ENCODE measurements at regions not wholly inside any gene's neighbourhood (a gene's known extent, or its start where the extent isn't known, plus 50 kb on each side); places are given as distances from the start of the nearest gene placed in this dataset.

DNA sequence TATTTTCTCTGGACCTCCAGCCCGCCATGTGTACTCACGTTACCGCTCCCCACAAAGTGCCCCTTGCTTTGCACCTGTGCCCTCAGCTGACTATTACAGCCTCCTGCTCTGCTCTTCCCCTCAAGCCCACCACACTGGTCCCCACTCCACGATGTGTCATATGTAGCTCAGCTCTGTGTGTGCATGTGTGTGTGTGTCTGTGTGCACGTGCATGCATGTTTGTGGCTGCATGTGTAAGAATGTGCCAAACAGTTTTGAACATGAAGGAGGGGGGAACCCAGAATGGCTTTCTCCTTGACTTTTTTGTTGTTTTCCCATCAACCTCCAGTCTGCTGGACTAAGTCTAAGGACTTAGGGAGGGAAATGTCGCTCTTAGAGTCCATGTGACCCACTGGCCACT lies 54.8 kb upstream of the BTRC start:
- H3K4me3 ChIP-seq (ENCODE audit: low read length) = no peak overlapping the region
- no peak overlapping the region for H3K9ac ChIP-seq (ENCODE audit: low read length)
- no peak overlapping the region for H3K4me2 ChIP-seq (ENCODE audit: low read depth, low read length)
- H3K27ac ChIP-seq (ENCODE audit: low read length) = no peak overlapping the region
- DNase-seq = no peak
- no peaks in the 10 kb centered on the region for H3F3A ChIP-seq (ENCODE audit: insufficient read depth, low read length)
- no peaks in the 10 kb centered on the region for H3K4me1 ChIP-seq (ENCODE audit: low read length)
- no peak overlapping the region for H2AFZ ChIP-seq (ENCODE audit: low read length)
- no peaks in the 10 kb centered on the region for H3K79me2 ChIP-seq (ENCODE audit: low read length)
- H4K20me1 ChIP-seq (ENCODE audit: insufficient read depth, low read length) = no peaks in the 10 kb centered on the region
- no peaks in the 10 kb centered on the region for H3K27me3 ChIP-seq (replicated peaks; ENCODE audit: insufficient read depth, low read length)
- no peaks in the 10 kb centered on the region for H3K9me2 ChIP-seq (replicated peaks; ENCODE audit: insufficient read depth, low read length)
- no peaks in the 10 kb centered on the region for H3K9me3 ChIP-seq (replicated peaks; ENCODE audit: insufficient read depth, low read length)
- TF ChIP-seq, protein P1, sequence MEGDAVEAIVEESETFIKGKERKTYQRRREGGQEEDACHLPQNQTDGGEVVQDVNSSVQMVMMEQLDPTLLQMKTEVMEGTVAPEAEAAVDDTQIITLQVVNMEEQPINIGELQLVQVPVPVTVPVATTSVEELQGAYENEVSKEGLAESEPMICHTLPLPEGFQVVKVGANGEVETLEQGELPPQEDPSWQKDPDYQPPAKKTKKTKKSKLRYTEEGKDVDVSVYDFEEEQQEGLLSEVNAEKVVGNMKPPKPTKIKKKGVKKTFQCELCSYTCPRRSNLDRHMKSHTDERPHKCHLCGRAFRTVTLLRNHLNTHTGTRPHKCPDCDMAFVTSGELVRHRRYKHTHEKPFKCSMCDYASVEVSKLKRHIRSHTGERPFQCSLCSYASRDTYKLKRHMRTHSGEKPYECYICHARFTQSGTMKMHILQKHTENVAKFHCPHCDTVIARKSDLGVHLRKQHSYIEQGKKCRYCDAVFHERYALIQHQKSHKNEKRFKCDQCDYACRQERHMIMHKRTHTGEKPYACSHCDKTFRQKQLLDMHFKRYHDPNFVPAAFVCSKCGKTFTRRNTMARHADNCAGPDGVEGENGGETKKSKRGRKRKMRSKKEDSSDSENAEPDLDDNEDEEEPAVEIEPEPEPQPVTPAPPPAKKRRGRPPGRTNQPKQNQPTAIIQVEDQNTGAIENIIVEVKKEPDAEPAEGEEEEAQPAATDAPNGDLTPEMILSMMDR (IDR thresholded peaks at IDR 0.05; ENCODE audit: low read length) = no peak
- TF ChIP-seq EZH2 (optimal IDR thresholded peaks at IDR 0.05; ENCODE audit: low read depth, low read length) = no peak
- TF ChIP-seq EZH2phosphoT487 (IDR thresholded peaks at IDR 0.05; ENCODE audit: low read length) = no peak
- H3K36me3 ChIP-seq (replicated peaks; ENCODE audit: insufficient read depth, low read length) = no peaks in the 10 kb centered on the region

DNA sequence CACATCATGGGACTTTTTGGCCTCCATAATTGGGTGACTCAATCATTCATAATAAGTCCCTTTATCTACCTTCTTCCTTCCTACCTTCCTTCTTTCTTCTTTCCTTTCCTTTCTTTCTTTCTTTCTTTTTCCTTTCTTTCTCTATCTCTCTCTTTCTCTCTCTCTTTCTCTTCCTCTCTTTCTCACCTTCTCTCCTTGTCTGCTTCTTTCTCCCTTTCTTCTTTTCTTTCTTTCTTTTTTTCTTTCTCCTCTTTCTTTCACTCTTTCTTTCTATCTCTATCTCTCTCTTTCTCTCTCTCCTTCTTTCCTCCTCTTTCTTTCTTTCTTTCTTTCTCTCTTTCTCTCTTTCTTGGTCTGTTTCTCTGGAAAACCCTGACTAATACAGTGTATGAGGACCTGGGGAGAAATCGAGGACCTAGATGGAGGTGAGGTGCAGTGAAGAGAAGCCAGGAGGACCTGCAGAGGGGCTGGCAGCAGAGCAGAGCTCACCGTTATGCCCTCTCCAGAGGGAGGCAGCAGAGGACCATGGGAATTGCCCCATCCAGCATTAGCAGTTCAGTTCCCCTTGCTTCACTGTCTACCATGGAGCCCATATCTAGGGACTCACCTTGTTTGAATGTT lies 52.7 kb upstream of the BTRC start:
- DNase-seq = peak; percentile 40

DNA sequence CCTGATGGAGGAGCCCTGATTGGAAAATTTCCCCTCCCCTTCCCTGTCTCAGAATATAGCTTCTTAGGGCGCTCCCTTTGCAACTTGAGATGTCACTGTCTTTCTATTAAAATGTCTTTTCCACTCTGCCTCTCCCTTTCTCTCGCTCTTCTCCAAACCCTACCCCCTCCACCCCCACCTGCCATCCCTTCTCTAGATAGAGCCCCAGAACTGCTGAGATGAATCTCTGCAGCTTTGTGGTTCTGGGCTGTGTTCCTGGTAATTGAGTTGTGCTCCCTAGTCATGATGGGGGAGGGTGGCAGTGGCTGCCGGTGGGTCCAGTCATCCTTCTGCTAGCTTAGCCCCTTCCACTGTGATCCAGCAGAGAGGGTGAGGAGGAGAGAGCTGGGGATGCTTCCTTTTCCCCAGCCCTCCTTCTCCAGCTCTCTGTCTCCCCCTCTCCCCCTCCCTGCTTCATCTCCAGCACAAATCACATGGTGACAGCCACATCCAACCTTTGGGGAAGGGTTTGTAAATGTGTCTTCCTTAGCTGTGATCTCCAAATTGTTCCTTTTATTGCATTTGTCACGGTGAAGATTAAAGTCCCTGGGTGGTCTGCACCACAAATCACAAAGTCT lies 50.8 kb upstream of the BTRC start:
- H3K36me3 ChIP-seq (replicated peaks; ENCODE audit: insufficient read depth, low read length) = no peaks in the 10 kb centered on the region
- no peak for DNase-seq
- no peak overlapping the region for H3K4me3 ChIP-seq (ENCODE audit: low read length)
- H3K27ac ChIP-seq (ENCODE audit: low read length) = no peak overlapping the region
- no peaks in the 10 kb centered on the region for H3K4me1 ChIP-seq (ENCODE audit: low read length)
- no peaks in the 10 kb centered on the region for H3K79me2 ChIP-seq (ENCODE audit: low read length)
- no peaks in the 10 kb centered on the region for H3K9me3 ChIP-seq (replicated peaks; ENCODE audit: insufficient read depth, low read length)
- no peak for TF ChIP-seq EZH2phosphoT487 (IDR thresholded peaks at IDR 0.05; ENCODE audit: low read length)
- no peak for TF ChIP-seq EZH2 (optimal IDR thresholded peaks at IDR 0.05; ENCODE audit: low read depth, low read length)
- TF ChIP-seq, protein P1 (IDR thresholded peaks at IDR 0.05; ENCODE audit: low read length) = no peak
- H3K9ac ChIP-seq (ENCODE audit: low read length) = no peak overlapping the region
- no peaks in the 10 kb centered on the region for H4K20me1 ChIP-seq (ENCODE audit: insufficient read depth, low read length)
- H2AFZ ChIP-seq (ENCODE audit: low read length) = no peak overlapping the region
- no peaks in the 10 kb centered on the region for H3K9me2 ChIP-seq (replicated peaks; ENCODE audit: insufficient read depth, low read length)
- no peaks in the 10 kb centered on the region for H3K27me3 ChIP-seq (replicated peaks; ENCODE audit: insufficient read depth, low read length)
- no peak overlapping the region for H3K4me2 ChIP-seq (ENCODE audit: low read depth, low read length)
- no peaks in the 10 kb centered on the region for H3F3A ChIP-seq (ENCODE audit: insufficient read depth, low read length)

More for the DNA sequence above, 52.7 kb upstream of the BTRC start:
- Histone ChIP-seq H3K27ac (ENCODE audit: low read length) (no peak overlapping the region), H3K9ac (ENCODE audit: low read length) (no peak overlapping the region), H3K4me2 (ENCODE audit: low read depth, low read length) (no peak overlapping the region), H3K4me3 (ENCODE audit: low read length) (no peak overlapping the region), H3K9me3 (replicated peaks; ENCODE audit: insufficient read depth, low read length) (no peaks in the 10 kb centered on the region), H2AFZ (ENCODE audit: low read length) (no peak overlapping the region), H3F3A (ENCODE audit: insufficient read depth, low read length) (no peaks in the 10 kb centered on the region), H4K20me1 (ENCODE audit: insufficient read depth, low read length) (no peaks in the 10 kb centered on the region), H3K36me3 (replicated peaks; ENCODE audit: insufficient read depth, low read length) (no peaks in the 10 kb centered on the region), H3K79me2 (ENCODE audit: low read length) (no peaks in the 10 kb centered on the region), H3K27me3 (replicated peaks; ENCODE audit: insufficient read depth, low read length) (no peaks in the 10 kb centered on the region), H3K4me1 (ENCODE audit: low read length) (no peaks in the 10 kb centered on the region), H3K9me2 (replicated peaks; ENCODE audit: insufficient read depth, low read length) (no peaks in the 10 kb centered on the region)
- TF ChIP-seq EZH2phosphoT487 (IDR thresholded peaks at IDR 0.05; ENCODE audit: low read length) (no peak), EZH2 (optimal IDR thresholded peaks at IDR 0.05; ENCODE audit: low read depth, low read length) (no peak)
- TF ChIP-seq, protein P1 (IDR thresholded peaks at IDR 0.05; ENCODE audit: low read length) = peak; percentile 56
